Stimulated activated CD4-positive, alpha-beta T cell treated with anti-CD3 and anti-CD28 coated beads, Interleukin-15, amount 100 ng/mL, for 24 hours (primary cell): ENCODE measurements at regions not wholly inside any gene's neighbourhood (a gene's known extent, or its start where the extent isn't known, plus 50 kb on each side); places are given as distances from the start of the nearest gene placed in this dataset.

Experiments used
- DNase-seq: peaks from one replicate; pipeline ENCODE4 v3.0.0-alpha.2; 2020

- DNase-seq, result no peak
Observed at GRCh38 chr2:8625399-8626300, 56.2 kb upstream of the ID2 start.

- DNase-seq, result no peak
Observed at GRCh38 chr2:8626572-8626971, 55.3 kb upstream of the ID2 start.

GRCh38 chr2:8627019-8627691 is 54.7 kb upstream of the ID2 start:
- DNase-seq, result no peak

GRCh38 chr2:8627692-8628085 is 54.2 kb upstream of the ID2 start:
- DNase-seq, result no peak

GRCh38 chr2:8628179-8628865 is 53.5 kb upstream of the ID2 start:
- DNase-seq, result no peak

- no peak for DNase-seq
Observed at GRCh38 chr2:8628866-8629209, 53.0 kb upstream of the ID2 start.

GRCh38 chr2:8629402-8629801 is 52.5 kb upstream of the ID2 start:
- DNase-seq, result no peak

- no peak for DNase-seq
Observed at GRCh38 chr2:8630676-8631464, 51.0 kb upstream of the ID2 start.

GRCh38 chr2:8631465-8632005 is 50.3 kb upstream of the ID2 start:
- DNase-seq, result no peak
